Astrocyte (in vitro differentiated cells and primary cell): ENCODE measurements at regions not wholly inside any gene's neighbourhood (a gene's known extent, or its start where the extent isn't known, plus 50 kb on each side); places are given as distances from the start of the nearest gene placed in this dataset.

Experiments used
- CTCF ChIP-seq: IDR thresholded peaks from 2 replicates; pipeline ENCODE4 v1.5.1; 2011; ENCODE audit warnings: low read depth, mild to moderate bottlenecking, inconsistent platforms, low read length, moderate library complexity; ENCODE audit not compliant: insufficient read depth
- EZH2 ChIP-seq: IDR thresholded peaks from 2 replicates; pipeline ENCODE4 v1.6.1; 2012; ENCODE audit warnings: mild to moderate bottlenecking, low read length, inconsistent platforms; ENCODE audit not compliant: insufficient read depth

- TF ChIP-seq CTCF: no peak
- TF ChIP-seq EZH2: no peak
These were observed 285.4 kb upstream of the HS6ST1 start for GRCh38 chr2:128604045-128604444.
